ENCODE measurements at regions not wholly inside any gene's neighbourhood (a gene's known extent, or its start where the extent isn't known, plus 50 kb on each side); places are given as distances from the start of the nearest gene placed in this dataset.

GRCh38 chr1:109827986-109828385 lies 64.3 kb upstream of the EPS8L3 start:
- Histone ChIP-seq H2AK9ac (replicated peaks; ENCODE audit: low read depth, low read length, poor library complexity) (no peak overlapping the region), H3K4me1 (ENCODE audit: control insufficient read depth, insufficient read depth, low read length) (peaks cover 18% of the 10 kb centered on the region), H3K4me3 (ENCODE audit: insufficient read depth, low read depth, low read length) (no peak overlapping the region), H2BK5ac (ENCODE audit: low read depth, low read length, poor library complexity, severe bottlenecking) (no peak overlapping the region), H4K8ac (ENCODE audit: low read depth in 2 of 2, low read length in 2 of 2) (no peak overlapping the region), H2AK5ac (ENCODE audit: low read depth, low read length) (peak overlapping the region; percentile 33; the same call in 1 of the 2 replicates), H2BK120ac (ENCODE audit: low read depth, low read length) (peak overlapping the region; percentile 5; the same call in 1 of the 2 replicates), H3K9me1 (ENCODE audit: insufficient read depth, low read length) (peaks cover 19% of the 10 kb centered on the region), H3K14ac (replicated peaks; ENCODE audit: low read depth, low read length) (no peak overlapping the region), H3K9me3 (ENCODE audit: control insufficient read depth, insufficient read depth, low read length) (peaks cover 2% of the 10 kb centered on the region; the same call in 1 of the 2 replicates), H4K20me1 (ENCODE audit: insufficient read depth, low read length) (no peaks in the 10 kb centered on the region), H2AFZ (replicated peaks; ENCODE audit: low read length, poor library complexity) (no peak overlapping the region), H3K79me1 (ENCODE audit: low read depth in 1 of 2, low read length in 2 of 2) (no peaks in the 10 kb centered on the region), H2BK15ac (ENCODE audit: low read depth, low read length) (no peak overlapping the region), H3K27ac (ENCODE audit: insufficient read depth, low read length) (no peak overlapping the region), H2BK20ac (ENCODE audit: low read depth, low read length) (peak overlapping the region; percentile 3), H3K23ac (ENCODE audit: low read depth, low read length) (no peak overlapping the region), H3K18ac (ENCODE audit: low read depth, low read length) (no peak overlapping the region), H3K4me2 (ENCODE audit: low read depth, low read length) (no peak overlapping the region), H3K4ac (ENCODE audit: low read depth, low read length) (no peak overlapping the region), H3K56ac (ENCODE audit: extremely low read depth, insufficient read depth, low read length) (no peak overlapping the region), H3K36me3 (ENCODE audit: control insufficient read depth, insufficient read depth, low read length) (no peaks in the 10 kb centered on the region), H3K27me3 (ENCODE audit: control insufficient read depth, insufficient read depth, low read length) (no peaks in the 10 kb centered on the region), H4K91ac (ENCODE audit: insufficient read depth, low read depth, low read length) (peak overlapping the region; percentile 14; the same call in 1 of the 2 replicates), H3K9ac (ENCODE audit: low read depth, low read length) (no peak overlapping the region), H4K5ac (ENCODE audit: low read depth, low read length) (no peak overlapping the region)
- dilution Hi-C loops (cut with HindIII; ENCODE audit: low sequenced_read_pairs, unreplicated experiment) (no loop called here), in situ Hi-C loops (cut with MboI; ENCODE audit: low sequenced_read_pairs) (no loop called here), intact Hi-C loops (cut with micrococcal nuclease) (loop anchor here (5.0 kb wide), 1 partner anchor 49 kb away; no protein-coding TSS in a partner anchor)
- BruUV-seq (replicated peaks), result no TSS peak
- TF ChIP-seq POLR2A (IDR thresholded peaks at IDR 0.05; ENCODE audit: low read depth, low read length) (no peak), CTCF (conservative IDR thresholded peaks at IDR 0.05; ENCODE audit: low read depth, low read length) (no peak), RCOR1 (IDR thresholded peaks at IDR 0.05; ENCODE audit: insufficient replicate concordance, low read length) (no peak), RFX5 (IDR thresholded peaks at IDR 0.05; ENCODE audit: low read depth, low read length) (no peak), SMC3 (IDR thresholded peaks at IDR 0.05; ENCODE audit: low read depth, low read length) (no peak), MAFK (IDR thresholded peaks at IDR 0.05; ENCODE audit: low read depth, low read length) (no peak), MAZ (IDR thresholded peaks at IDR 0.05; ENCODE audit: borderline replicate concordance, low read depth, low read length) (no peak), CHD1 (IDR thresholded peaks at IDR 0.05; ENCODE audit: low read depth, low read length) (no peak), CEBPB (IDR thresholded peaks at IDR 0.05; ENCODE audit: low read depth, low read length) (no peak), NFE2L2 (IDR thresholded peaks at IDR 0.05; ENCODE audit: low read depth, low read length) (no peak), MXI1 (IDR thresholded peaks at IDR 0.05; ENCODE audit: borderline replicate concordance, low read depth, low read length) (no peak), FOS (IDR thresholded peaks at IDR 0.05; ENCODE audit: low read depth, low read length) (no peak), RAD21 (IDR thresholded peaks at IDR 0.05; ENCODE audit: low read length) (no peak), ELK1 (IDR thresholded peaks at IDR 0.05; ENCODE audit: borderline replicate concordance, low read depth, low read length) (no peak), BHLHE40 (IDR thresholded peaks at IDR 0.05; ENCODE audit: low read depth, low read length) (no peak), USF2 (IDR thresholded peaks at IDR 0.05; ENCODE audit: low read depth, low read length) (no peak)
- CTCF ChIA-PET, result no interaction called here
- 97% methylated on average over 7 of the region's 7 CpGs; no CpG with 5 or more reads in 1 of the 2 experiments for WGBS, 2 experiments (ENCODE audit: extremely low coverage in 2 of 2, insufficient read length in 1 of 2)
- no peak for ATAC-seq (ENCODE audit: low read depth)
- no peak for DNase-seq
- POLR2A ChIA-PET (ENCODE audit: unreplicated experiment), result no interaction called here
